PFSK-1 (cell line): ENCODE measurements at regions not wholly inside any gene's neighbourhood (a gene's known extent, or its start where the extent isn't known, plus 50 kb on each side); places are given as distances from the start of the nearest gene placed in this dataset.

ENCODE experiments used
- POLR2AphosphoS5 ChIP-seq: IDR thresholded peaks from 2 replicates; pipeline ENCODE4 v1.6.1; 2012; ENCODE audit warnings: low read depth, mild to moderate bottlenecking, control low read depth, low read length, moderate library complexity
- REST ChIP-seq, 2 experiments: IDR thresholded peaks; 2 replicates each; pipeline versions ENCODE4 v1.6.1 to v1.8.0; 2011 to 2012; ENCODE audit warnings: low read depth in 2 of 2, low read length in 2 of 2, control low read depth in 1 of 2, inconsistent platforms in 1 of 2, mild to moderate bottlenecking in 1 of 2, moderate library complexity in 1 of 2; ENCODE audit not compliant: insufficient read depth in 1 of 2
- SIN3A ChIP-seq: IDR thresholded peaks from 2 replicates; pipeline ENCODE4 v1.6.1; 2012; ENCODE audit warnings: mild to moderate bottlenecking, low read length, moderate library complexity, borderline replicate concordance; ENCODE audit not compliant: insufficient read depth
- TAF1 ChIP-seq: IDR thresholded peaks from 2 replicates; pipeline ENCODE4 v1.6.1; 2012; ENCODE audit warnings: low read length, control low read depth, borderline replicate concordance; ENCODE audit not compliant: insufficient read depth

- TF ChIP-seq TAF1: no peak
- TF ChIP-seq POLR2AphosphoS5: no peak
- no peak for TF ChIP-seq SIN3A
- no peak for TF ChIP-seq REST (IDR thresholded peaks at IDR 0.05; ENCODE audit: insufficient read depth in 1 of 2, low read depth in 2 of 2, low read length in 2 of 2)
Observed at GRCh38 chr10:109071539-109071938, 851.8 kb downstream of the XPNPEP1 start.
